Peyer's patch (tissue), 4 donors: ENCODE measurements at regions not wholly inside any gene's neighbourhood (a gene's known extent, or its start where the extent isn't known, plus 50 kb on each side); places are given as distances from the start of the nearest gene placed in this dataset.
"Not testable (repeated sequence)": the region's sequence is repeated elsewhere in the genome, so short reads cannot be mapped to it uniquely, and the experiment has no call there.

Experiments used
- DNase-seq, 3 donors: peaks; one replicate each; pipeline ENCODE4 v3.0.0-alpha.2; 2017 to 2019
- H3K27ac ChIP-seq, 4 donors: fragments of 200-600 bp; sonication (generic); one replicate each; pipeline ENCODE4 v1.5.1; 2016 to 2019
- H3K27me3 ChIP-seq, 2 donors: fragments of 200-600 bp; sonication (generic); one replicate each; pipeline ENCODE4 v1.5.1; 2019
- H3K36me3 ChIP-seq, 3 donors: fragments of 200-600 bp; sonication (generic); one replicate each; pipeline ENCODE4 v1.5.1; 2016 to 2019
- H3K4me1 ChIP-seq, 4 donors: fragments of 200-600 bp; sonication (generic); one replicate each; pipeline ENCODE4 v1.5.1; 2016 to 2019
- H3K4me3 ChIP-seq, 4 donors: fragments of 200-600 bp; sonication (generic); 1 replicate in 3 of 4; 2 replicates in 1 of 4; pipeline ENCODE4 v1.5.1; 2016 to 2019; ENCODE audit warnings: mild to moderate bottlenecking in 1 of 4
- H3K9me3 ChIP-seq, 4 donors: fragments of 200-600 bp; sonication (generic); one replicate each; pipeline ENCODE4 v1.5.1; 2016 to 2019; ENCODE audit warnings: mild to moderate bottlenecking in 1 of 4
- CTCF ChIP-seq, 6 experiments: fragments of 450-650 bp in 4 of 6; fragments of 200-600 bp in 2 of 6; sonication (generic) in 1 of 6; IDR thresholded peaks; one replicate each; pipeline ENCODE4 v1.5.1; 2017 to 2019; ENCODE audit warnings: antibody characterized with exemption in 6 of 6, mild to moderate bottlenecking in 3 of 6, moderate library complexity in 1 of 6
- POLR2A ChIP-seq, 2 donors: fragments of 450-650 bp; IDR thresholded peaks; one replicate each; pipeline ENCODE4 v1.5.1; 2017; ENCODE audit warnings: antibody characterized with exemption in 2 of 2, mild to moderate bottlenecking in 2 of 2, moderate library complexity in 2 of 2

DNA sequence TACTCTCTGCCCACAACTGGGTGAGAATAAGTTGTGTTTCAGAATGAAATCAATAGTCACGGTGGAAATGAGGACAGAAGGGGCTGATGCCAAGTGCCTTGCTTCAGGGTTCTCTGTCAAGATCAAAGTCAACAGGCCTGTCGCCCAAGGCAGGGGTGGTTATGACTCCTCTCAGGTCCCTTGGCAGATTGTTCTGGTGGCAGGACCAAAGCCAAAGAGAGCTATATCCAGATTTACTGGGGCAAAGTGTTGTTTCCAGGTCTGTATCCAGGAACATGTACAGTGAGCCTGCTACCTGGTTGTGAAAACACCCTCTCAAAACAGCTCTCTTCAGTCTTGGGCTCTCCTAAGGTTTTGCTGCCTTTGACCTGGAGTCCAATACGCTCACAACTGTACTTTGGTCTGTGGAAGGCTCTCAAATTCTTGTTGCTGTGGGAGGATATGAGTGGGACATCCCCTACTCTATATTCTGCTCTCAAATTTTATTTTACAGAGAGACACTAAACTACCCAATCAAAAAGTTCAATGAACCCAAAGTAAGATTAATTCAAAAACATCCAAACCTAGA is 175.1 kb upstream of the ETV3 start:
- Histone ChIP-seq H3K9me3 (no peaks in the 10 kb centered on the region), H3K4me3 (no peak overlapping the region), H3K36me3 (no peaks in the 10 kb centered on the region), H3K27ac (no peak overlapping the region), H3K27me3 (no peaks in the 10 kb centered on the region), H3K4me1 (no peaks in the 10 kb centered on the region)
- DNase-seq, result no peak
- TF ChIP-seq POLR2A (IDR thresholded peaks at IDR 0.05) (no peak), CTCF (IDR thresholded peaks at IDR 0.05) (no peak)

DNA sequence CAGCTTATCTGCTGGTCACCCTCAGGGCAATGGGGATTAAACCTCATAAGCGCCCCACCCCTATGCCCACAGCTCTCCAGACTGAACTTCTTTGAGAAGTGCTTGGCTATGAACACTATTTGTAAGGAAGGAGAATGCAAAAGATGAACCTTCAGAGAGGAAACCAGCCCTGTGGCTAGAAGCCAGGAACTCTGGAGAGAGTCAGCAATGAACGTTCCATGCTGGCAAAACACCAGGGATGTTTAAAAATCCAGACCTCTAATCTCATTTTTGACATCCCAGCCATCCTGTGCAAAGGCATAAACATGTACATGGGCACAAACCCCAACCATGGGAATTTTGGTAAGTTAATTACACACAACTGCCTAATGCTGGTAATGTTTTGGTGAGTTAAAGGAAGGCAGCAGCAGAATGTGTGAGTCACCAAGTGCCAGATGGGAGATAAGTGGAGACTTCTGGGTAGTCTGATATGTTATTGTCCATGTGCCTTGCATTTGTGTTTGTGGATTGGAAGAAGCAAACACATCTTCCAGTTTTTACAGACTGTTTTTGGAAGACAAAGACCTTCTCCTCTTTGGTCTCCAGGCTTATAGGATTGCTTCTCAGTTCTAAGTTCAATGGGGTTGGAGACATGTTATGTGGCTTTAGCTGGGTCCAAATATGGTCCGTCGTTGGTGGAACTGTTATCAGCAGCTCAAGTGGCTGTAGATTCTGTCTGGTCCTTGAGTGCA is 174.1 kb upstream of the ETV3 start:
- Histone ChIP-seq H3K27ac (no peak overlapping the region), H3K4me1 (no peaks in the 10 kb centered on the region), H3K36me3 (no peaks in the 10 kb centered on the region), H3K4me3 (no peak overlapping the region), H3K27me3 (no peaks in the 10 kb centered on the region), H3K9me3 (no peaks in the 10 kb centered on the region)
- no peak for DNase-seq
- TF ChIP-seq POLR2A (IDR thresholded peaks at IDR 0.05) (no peak), CTCF (IDR thresholded peaks at IDR 0.05) (no peak)

GRCh38 chr1:157311730-157312081 is 173.5 kb upstream of the ETV3 start:
- Histone ChIP-seq H3K4me1 (no peaks in the 10 kb centered on the region), H3K4me3 (no peak overlapping the region), H3K27ac (no peak overlapping the region), H3K9me3 (no peaks in the 10 kb centered on the region), H3K27me3 (no peaks in the 10 kb centered on the region), H3K36me3 (no peaks in the 10 kb centered on the region)
- no peak for DNase-seq
- TF ChIP-seq POLR2A (IDR thresholded peaks at IDR 0.05) (no peak), CTCF (IDR thresholded peaks at IDR 0.05) (no peak)

DNA sequence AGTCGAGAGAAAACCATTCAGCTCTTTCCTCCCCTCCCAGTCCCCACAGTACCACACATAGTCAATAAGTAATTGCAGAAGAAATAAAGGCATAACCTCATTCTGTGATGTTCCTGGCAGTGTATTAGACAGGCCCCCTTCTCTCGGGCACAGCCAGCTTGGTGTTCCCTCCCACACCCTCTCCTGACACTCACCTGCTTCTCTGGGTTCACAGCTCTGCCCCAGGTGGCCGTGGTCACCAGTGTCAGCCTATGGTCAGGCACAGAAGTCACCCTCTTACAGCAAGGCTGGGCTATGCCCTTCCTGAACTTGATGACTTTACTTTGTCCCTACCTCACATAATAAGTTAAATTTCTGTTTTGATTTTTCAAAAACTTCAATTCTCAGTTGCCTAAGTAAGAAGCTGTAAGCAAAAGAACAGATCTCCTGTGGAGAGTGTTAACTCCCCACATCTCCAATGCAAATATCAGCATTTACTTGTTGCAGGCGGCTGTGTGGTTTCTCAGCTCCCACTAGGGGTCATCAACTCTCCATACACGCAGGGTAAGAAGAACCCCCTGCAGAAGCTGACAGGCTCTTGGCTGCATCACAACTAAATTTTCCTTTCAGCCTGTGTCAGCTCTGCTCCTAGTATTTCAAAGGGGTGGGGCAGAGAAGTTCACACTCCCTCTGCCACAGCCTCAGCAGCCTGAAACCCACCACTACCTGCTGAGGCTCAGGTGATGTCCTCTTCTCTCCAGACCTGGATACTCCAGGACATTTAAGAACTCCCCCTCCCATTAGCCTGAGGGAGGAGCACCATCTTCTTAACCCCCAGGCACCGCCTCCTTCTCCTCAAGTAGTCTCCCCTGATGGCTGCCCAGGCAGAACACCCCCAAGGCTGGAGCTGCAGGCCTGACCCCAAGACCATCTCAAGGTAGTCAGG is 172.9 kb upstream of the ETV3 start:
- not testable (repeated sequence) for H3K4me1 ChIP-seq, DNase-seq, H3K9me3 ChIP-seq, H3K27ac ChIP-seq, H3K27me3 ChIP-seq, H3K4me3 ChIP-seq, H3K36me3 ChIP-seq
- peak in 2 of 6 experiments; percentile 18 to 30 for TF ChIP-seq CTCF (IDR thresholded peaks at IDR 0.05)

- H3K4me1 ChIP-seq, result no peaks in the 10 kb centered on the region
- no peak overlapping the region for H3K4me3 ChIP-seq
- no peaks in the 10 kb centered on the region for H3K36me3 ChIP-seq
- H3K9me3 ChIP-seq, result no peaks in the 10 kb centered on the region
- TF ChIP-seq CTCF (IDR thresholded peaks at IDR 0.05) (no peak), POLR2A (IDR thresholded peaks at IDR 0.05) (no peak)
- no peak for DNase-seq
- H3K27ac ChIP-seq, result no peak overlapping the region
- H3K27me3 ChIP-seq, result no peaks in the 10 kb centered on the region
Observed at GRCh38 chr1:157310401-157310800, 172.2 kb upstream of the ETV3 start.
